Lower leg skin (tissue), 3 donors: ENCODE measurements at regions not wholly inside any gene's neighbourhood (a gene's known extent, or its start where the extent isn't known, plus 50 kb on each side); places are given as distances from the start of the nearest gene placed in this dataset.

Source experiments
- CTCF ChIP-seq, 3 donors: fragments of 450-650 bp; IDR thresholded peaks; one replicate each; pipeline ENCODE4 v1.5.1; 2016; ENCODE audit warnings: antibody characterized with exemption in 3 of 3, mild to moderate bottlenecking in 3 of 3, moderate library complexity in 2 of 3
- POLR2A ChIP-seq, 2 donors: fragments of 450-650 bp; IDR thresholded peaks; one replicate each; pipeline ENCODE4 v1.6.1; 2016 to 2017; ENCODE audit warnings: antibody characterized with exemption in 2 of 2, mild to moderate bottlenecking in 1 of 2, moderate library complexity in 1 of 2

DNA sequence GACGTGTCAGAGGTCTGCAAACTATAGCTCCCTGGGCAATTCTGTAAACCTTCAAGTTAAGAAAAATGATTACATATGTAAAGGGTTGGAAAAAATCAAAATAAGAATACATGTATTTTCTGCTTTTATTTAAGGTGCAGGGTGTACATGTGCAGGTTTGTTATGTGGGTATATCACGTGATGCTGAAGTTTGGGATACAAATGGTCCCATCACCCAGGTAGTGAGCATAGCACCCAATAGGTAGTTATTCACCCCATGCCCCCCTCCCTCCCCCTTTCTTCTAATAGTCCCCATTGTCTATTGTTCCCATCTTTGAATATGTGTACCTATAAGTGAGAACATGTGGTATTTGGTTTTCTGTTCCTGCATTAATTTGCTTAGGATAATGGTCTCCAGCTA, 51.1 kb upstream of the GCM1 start:
- TF ChIP-seq POLR2A (IDR thresholded peaks at IDR 0.05) (no peak), CTCF (IDR thresholded peaks at IDR 0.05) (no peak)
